Ovary (tissue), 3 donors: ENCODE measurements at regions not wholly inside any gene's neighbourhood (a gene's known extent, or its start where the extent isn't known, plus 50 kb on each side); places are given as distances from the start of the nearest gene placed in this dataset.

Source experiments
- EP300 ChIP-seq: sonication (generic); formaldehyde crosslinking; IDR thresholded peaks from one replicate; pipeline ENCODE4 v1.6.1; 2017; ENCODE audit warnings: antibody characterized with exemption
- POLR2A ChIP-seq: fragments of 450-650 bp; IDR thresholded peaks from one replicate; pipeline ENCODE4 v1.6.1; 2017; ENCODE audit warnings: antibody characterized with exemption, mild to moderate bottlenecking, moderate library complexity
- TF ChIP-seq, protein P1 (sequence below), 3 donors: fragments of 450-650 bp in 2 of 3; fragments of 200-600 bp in 1 of 3; IDR thresholded peaks; one replicate each; pipeline versions ENCODE4 v1.5.1 to v1.8.0; 2016 to 2022; ENCODE audit warnings: antibody characterized with exemption in 3 of 3, mild to moderate bottlenecking in 1 of 3
- donor health status: DM: no; HTN: no; CAD: no.

DNA sequence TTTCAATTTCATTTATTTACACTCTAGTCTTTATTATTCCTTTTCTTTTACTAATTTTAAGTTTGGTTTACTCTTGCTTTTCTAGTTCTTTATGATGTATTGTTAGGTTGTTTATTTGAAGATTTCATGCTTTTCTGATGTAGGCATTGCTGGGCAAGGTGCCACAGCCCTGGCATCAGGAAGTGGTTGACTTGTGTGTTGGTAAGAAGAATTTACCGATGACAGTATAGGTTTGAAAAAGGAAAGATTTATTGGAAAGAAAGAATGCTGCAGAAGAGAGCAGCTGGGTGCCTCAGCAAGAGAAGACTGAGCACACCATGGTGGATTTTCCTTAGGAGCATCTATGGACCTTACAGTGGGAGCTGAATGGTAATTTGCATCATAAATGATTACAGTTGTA, 153.2 kb downstream of the KLF8 start:
- TF ChIP-seq POLR2A (no peak), EP300 (no peak)
- TF ChIP-seq, protein P1, sequence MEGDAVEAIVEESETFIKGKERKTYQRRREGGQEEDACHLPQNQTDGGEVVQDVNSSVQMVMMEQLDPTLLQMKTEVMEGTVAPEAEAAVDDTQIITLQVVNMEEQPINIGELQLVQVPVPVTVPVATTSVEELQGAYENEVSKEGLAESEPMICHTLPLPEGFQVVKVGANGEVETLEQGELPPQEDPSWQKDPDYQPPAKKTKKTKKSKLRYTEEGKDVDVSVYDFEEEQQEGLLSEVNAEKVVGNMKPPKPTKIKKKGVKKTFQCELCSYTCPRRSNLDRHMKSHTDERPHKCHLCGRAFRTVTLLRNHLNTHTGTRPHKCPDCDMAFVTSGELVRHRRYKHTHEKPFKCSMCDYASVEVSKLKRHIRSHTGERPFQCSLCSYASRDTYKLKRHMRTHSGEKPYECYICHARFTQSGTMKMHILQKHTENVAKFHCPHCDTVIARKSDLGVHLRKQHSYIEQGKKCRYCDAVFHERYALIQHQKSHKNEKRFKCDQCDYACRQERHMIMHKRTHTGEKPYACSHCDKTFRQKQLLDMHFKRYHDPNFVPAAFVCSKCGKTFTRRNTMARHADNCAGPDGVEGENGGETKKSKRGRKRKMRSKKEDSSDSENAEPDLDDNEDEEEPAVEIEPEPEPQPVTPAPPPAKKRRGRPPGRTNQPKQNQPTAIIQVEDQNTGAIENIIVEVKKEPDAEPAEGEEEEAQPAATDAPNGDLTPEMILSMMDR (IDR thresholded peaks at IDR 0.05), result no peak
